ENCODE measurements at regions not wholly inside any gene's neighbourhood (a gene's known extent, or its start where the extent isn't known, plus 50 kb on each side); places are given as distances from the start of the nearest gene placed in this dataset.

- DNase-seq (ENCODE audit: low spot score): no peak
These were observed 85.2 kb downstream of the NR2F2 start for GRCh38 chr15:96415513-96416217.

GRCh38 chr15:96416218-96416933 lies 85.9 kb downstream of the NR2F2 start:
- DNase-seq (ENCODE audit: low spot score): no peak

- DNase-seq (ENCODE audit: low spot score): no peak
These were observed 86.6 kb downstream of the NR2F2 start for GRCh38 chr15:96416934-96417759.

- DNase-seq (ENCODE audit: low spot score): no peak
These were observed 87.2 kb downstream of the NR2F2 start for GRCh38 chr15:96417760-96418130.

DNA sequence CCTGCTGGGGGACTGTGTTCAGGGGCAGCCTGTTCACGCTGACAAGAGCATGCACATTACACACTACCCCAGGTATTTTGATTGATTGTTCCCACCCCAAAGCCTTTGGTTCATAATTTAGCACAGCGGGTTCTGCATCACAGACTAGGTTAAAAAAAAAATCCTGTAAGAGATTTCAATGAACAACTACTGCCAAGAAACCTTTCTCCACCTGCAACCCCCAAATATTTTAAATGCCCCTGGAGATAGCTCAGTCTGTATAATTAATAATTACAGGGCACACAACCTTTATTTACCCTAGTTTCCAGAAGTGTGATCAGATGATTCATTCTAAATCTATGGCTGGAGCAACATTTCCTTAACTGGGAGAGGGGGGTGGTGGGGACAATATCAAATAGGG lies 87.6 kb downstream of the NR2F2 start:
- no peak for DNase-seq (ENCODE audit: low spot score)

DNA sequence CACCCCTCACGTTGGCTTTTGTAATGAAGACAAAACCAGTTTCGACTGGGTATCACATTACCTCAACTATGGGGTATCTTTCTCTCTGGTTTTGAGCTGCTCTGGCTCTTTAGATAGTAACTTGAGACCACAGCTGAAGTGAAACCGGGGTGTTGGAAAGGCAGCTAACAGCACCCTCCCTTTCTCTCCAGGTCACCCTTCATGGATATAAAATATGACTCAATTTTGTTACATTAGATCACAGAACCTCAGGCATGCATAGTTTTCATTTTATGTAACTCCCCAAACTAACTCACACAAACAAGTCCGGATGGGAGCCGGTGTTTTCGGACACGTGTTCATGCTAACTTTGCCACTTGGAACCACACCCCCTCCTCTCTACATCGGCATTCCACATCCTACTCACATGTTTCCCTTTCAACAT lies 90.7 kb downstream of the NR2F2 start:
- no peak for DNase-seq (ENCODE audit: low spot score)

DNA sequence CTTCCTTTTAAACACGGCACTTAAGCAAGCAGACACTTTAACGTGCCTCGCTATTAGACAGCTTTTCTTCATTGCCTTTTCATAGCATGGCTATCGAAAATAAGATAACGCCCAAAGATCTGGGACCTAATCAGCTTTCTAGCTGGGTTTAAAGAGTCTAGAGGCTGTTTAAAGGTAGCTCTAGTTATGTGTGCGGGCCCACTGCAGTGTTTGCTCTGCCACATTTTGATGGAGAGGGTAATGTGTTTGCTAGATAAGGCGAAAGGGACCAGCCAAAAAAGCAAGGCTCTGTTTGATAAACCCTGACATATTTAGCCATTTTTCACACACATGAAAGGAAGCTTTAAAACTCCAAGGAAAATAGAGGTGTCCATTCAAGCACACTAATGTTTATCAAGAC lies 91.6 kb downstream of the NR2F2 start:
- DNase-seq (ENCODE audit: low spot score): no peak

DNA sequence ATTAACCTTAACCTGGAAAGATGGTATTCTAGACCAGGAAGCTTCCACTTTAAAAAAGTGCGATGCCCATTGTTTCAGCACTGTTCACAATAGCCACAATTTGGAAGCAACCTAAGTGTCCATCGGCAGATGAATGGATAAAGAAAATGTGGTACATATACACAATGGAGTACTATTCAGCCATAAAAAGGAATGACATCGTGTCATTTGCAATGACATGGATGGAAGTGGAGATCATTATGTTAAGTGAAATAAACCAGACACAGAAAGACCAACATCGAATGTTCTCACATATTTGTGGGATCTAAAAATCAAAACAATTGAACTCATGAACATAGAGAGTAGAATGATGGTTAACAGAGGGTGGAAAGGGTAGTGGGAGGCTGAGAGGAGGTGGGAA lies 94.2 kb downstream of the NR2F2 start:
- DNase-seq (ENCODE audit: low spot score): no peak

DNA sequence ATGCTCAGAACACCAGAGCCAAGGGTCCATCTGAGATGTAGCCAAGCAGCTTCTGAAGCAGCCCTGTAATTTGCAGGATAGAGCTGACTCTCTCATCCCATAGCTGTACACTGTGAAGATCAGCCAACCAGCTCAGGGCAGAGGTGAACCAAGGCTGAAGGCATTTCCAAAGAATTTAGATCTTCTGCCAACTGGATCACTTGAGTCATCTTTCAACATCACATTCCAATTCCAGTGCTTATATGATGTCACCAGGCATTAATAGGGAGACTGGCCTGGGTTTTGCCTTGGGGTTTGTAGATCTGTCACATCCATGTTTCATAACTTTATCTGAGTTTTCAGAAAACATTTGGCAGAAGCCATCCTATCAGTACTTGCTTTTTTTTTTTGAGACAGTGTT lies 98.2 kb downstream of the NR2F2 start:
- DNase-seq (ENCODE audit: low spot score): no peak

- DNase-seq (ENCODE audit: low spot score): no peak
These were observed 101.3 kb downstream of the NR2F2 start for GRCh38 chr15:96431786-96432185.

DNA sequence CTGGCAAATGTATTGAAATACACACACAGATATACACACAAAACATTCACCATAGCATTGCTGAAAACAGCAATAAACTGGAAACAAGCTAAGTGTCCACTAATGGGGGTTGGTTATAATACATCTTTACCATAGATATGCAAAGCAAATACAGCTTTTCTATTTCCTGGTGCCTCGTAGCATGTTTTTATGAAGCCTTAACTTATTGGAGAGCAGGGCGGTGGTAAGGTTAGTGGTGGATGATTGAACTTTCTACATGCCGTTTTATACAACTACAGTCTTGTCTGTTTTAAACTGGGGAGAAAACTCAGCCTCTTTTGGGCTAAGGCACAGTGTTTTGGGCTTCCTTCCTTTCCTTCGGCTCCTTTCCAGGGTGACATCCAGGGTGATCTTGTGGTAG lies 104.5 kb downstream of the NR2F2 start:
- DNase-seq (ENCODE audit: low spot score): no peak

GRCh38 chr15:96435841-96436240 lies 105.3 kb downstream of the NR2F2 start:
- no peak for DNase-seq (ENCODE audit: low spot score)

- no peak for DNase-seq (ENCODE audit: low spot score)
These were observed 110.5 kb downstream of the NR2F2 start for GRCh38 chr15:96440978-96441377.

DNA sequence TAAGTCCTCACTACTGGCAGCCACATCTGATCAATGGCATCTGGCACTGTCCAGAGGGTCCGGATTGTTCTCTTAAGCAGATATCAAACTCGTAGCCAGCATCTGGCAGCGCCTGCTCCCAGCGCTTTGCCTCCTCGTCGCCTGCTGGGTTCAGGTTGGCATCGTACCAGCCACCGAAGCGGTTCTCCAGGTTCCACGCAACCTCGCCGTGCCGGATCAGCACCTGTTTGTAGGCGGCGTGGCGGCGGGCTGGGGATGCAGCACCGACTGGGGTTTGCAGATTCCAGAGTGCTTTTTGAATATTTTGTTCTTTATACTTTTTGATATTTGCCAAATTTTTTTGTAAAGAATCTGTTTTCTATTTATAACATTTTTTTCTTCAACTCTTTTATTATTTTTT lies 111.6 kb downstream of the NR2F2 start:
- no peak for DNase-seq (ENCODE audit: low spot score)

- DNase-seq (ENCODE audit: low spot score): no peak
These were observed 114.4 kb downstream of the NR2F2 start for GRCh38 chr15:96444865-96445264.

- no peak for DNase-seq (ENCODE audit: low spot score)
These were observed 118.4 kb downstream of the NR2F2 start for GRCh38 chr15:96448923-96449322.

GRCh38 chr15:96457841-96458240 lies 127.3 kb downstream of the NR2F2 start:
- DNase-seq (ENCODE audit: low spot score): no peak

DNA sequence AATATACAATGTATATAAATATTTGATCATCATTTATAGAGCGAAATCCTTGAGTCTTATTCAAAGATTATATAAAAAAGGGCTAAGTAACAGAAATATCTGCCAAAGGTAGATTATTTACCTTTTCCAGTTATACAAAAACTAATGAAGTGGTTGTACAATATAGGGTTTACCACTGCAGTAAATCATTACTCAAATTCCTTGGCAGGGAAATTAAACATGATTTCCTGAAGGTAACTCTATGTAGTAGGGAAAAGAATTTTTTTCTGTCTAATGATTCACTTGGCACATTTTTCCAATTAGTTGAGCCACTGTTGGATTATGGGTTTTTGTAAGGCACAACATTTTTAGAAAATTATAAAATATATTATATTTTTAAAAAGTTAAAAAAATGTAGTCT lies 129.6 kb downstream of the NR2F2 start:
- no peak for DNase-seq (ENCODE audit: low spot score)

DNA sequence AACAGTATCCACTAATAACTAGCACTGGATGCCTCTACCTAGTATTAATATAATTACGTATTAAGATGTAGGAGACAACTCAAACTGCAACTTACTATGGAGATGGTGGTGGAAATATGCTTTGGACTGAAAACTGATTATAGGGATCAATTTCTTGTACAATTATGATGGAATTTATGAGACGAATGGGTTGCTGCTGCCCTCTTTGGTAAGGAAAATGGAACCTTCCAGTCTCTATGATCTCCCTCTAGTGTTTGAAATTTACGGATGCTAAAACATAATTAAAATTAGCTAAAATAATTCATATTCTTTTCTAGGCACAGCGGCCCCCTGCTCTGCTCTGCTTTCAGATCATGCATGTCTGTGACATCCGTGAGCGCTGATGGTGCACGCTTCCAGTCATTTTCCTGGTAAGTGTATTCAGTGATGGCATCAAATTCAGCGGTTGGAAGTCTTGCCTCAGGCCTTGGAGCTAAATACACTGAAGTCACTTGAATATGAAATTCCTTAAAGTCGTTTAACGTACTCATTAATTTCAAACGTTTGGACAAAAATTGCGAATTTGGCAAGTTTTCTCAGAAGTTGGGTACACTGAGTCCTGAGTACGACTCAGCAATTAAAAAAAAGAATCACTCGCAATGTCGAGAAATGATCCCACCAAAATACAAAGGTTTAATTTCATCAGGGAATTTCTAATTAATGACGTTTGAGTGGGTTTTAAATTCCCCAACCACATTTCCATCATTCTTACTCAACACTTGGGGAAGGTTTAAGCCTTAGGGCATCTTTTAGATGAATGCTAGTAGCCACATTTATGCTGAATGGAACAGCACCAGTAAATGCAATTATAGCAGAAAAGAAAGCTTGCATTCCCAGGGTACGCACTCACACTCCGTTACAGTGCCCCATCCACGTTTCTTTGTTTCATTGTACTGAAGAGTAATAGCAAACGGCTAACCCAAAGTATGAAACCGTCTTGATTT lies 132.6 kb downstream of the NR2F2 start:
- no peak for DNase-seq (ENCODE audit: low spot score)

DNA sequence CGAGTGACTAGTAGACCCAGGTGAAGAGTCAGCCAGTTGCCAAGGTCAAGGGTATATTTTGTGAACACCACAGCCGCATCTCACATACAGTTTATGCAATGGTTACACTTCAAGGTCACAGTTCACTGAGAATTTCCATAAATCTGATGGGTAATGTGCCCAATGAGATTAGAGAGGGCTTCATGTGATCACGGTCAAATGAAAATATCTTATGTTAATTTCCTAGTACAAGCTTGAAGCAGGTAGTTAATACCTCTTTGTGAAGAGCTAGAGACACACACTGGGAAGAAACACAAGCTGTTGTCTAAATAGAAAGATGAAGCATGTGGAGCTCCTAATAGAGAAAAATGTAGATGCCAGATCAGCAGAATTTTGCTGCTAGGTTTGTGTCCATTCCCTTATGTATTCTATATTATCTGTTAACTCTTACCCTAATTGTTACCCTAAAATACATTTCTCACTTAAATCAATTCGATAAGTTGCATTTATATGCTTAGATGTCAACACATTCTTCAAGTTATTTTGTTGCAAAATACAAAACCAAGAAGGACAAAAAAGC lies 136.0 kb downstream of the NR2F2 start:
- DNase-seq (ENCODE audit: low spot score): no peak

DNA sequence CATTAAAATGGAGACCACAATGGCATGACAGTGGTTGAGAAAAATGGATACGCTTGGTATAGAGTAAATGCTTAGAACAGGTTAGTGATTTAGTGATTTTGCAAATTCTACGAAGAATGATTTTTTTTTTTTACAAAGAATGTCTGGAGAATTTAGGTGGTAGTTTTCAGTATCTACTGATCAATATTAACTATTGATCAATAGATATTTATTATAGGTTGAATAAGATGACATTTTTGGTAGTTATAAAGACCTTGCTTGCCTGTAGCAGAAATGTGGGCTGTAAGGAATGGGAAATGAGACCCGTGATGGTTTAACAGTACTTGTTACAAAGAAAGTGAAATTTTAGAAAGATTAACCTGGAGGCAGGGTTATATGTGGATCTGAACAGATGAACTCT lies 137.5 kb downstream of the NR2F2 start:
- DNase-seq (ENCODE audit: low spot score): no peak

Measured in HuH-7.5 (cell line).